GM21515 (cell line): ENCODE measurements at regions not wholly inside any gene's neighbourhood (a gene's known extent, or its start where the extent isn't known, plus 50 kb on each side); places are given as distances from the start of the nearest gene placed in this dataset.

ENCODE experiments used
- ATAC-seq: cut with Tn5 transposase; IDR thresholded peaks from one replicate; pipeline ENCODE4 v1.9.1; 2021; ENCODE audit not compliant: unreplicated experiment

DNA sequence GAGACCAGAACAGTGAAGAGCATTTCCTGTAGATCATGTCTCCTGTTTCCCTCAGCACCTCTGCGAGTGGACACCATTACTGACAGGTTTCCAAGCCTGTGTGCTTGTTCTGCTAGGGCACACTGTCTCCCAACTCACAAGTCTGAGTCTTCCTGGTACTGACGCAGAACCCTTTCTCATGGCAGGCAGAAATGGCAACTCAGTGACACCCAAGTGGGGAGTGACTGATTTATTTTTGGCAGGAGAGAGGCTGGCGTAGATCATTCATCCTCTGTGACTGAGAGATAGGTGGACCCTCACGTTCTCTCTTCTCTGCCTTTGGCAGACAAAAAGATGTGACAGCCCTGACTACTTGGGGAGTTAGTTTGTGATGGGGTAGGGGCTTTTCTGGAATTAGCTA is 183.4 kb downstream of the RFC3 start:
- no peak for ATAC-seq

DNA sequence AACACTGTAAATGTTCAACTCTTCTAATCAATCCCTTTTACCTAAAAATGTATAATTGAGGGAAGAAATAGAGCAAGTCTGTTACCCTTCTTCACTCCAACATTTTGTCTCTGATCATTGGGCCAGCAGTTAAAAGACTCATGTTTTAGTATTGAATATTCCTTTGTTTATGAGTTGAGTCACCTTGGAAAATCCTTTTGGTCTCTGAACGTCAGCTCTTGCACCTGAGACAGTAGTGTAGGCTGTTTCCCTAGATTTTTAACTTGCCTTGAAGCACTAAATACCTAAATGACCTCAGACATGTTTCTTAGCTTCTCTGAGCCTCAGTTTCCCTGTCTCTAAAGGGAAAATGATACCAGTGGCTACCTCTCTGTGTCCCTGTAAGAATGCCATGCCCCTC is 184.2 kb downstream of the RFC3 start:
- no peak for ATAC-seq

DNA sequence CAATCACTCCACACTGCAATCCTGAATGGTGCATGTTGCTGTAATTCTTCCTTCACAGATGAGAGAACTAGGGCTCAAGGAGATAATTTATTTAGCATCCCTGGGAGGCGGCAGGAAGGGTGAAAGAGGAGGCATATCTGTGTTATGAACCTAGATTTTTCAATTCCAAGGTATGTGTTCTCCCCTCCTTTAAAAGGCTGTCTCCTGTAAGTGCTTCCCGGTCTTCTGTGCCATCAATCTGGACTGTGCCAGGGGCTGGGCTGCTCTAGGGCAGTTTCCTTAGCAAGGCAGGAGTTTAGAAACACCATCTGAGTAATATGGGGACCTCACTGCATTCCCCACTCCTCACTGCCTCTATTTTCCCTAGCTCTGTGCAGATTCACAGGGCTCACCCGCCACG is 185.0 kb downstream of the RFC3 start:
- no peak for ATAC-seq

DNA sequence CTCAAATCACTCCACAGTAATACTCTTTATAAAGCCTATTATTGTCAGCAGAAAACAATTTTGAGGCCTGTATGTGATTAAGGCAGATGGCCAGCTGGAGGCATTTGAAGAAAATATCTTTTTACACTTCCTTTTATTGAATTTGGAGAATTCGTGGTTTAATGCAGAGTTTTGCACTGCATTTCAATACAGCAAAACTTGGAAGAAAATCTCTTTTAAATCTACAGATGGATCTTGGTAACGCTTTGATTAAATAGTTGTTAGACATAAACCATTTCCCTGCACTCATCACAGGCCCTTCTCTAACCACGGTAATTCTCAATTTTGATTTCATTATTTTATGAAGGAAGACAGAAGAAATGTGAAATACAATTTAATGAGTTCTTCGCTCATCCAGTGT is 185.7 kb downstream of the RFC3 start:
- ATAC-seq = no peak

DNA sequence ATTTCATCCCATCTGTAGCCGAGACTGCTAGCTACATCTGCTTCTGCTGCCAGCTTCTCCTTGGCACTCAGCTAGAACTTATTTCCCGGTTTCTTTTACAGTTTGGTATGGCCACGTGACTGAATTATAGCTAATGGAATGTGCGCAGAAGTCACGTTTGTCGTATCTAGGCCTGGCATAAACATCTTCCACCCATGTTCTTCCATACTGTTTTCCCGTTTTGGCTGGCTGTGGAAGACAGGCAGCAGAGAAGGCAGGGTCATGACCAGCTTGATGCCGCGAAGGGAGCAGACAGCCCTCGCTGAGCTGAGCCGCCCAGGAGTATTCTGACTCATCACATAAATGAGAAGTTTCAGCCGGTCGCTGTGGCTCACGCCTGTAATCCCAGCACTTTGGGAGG is 186.7 kb downstream of the RFC3 start:
- no peak for ATAC-seq

DNA sequence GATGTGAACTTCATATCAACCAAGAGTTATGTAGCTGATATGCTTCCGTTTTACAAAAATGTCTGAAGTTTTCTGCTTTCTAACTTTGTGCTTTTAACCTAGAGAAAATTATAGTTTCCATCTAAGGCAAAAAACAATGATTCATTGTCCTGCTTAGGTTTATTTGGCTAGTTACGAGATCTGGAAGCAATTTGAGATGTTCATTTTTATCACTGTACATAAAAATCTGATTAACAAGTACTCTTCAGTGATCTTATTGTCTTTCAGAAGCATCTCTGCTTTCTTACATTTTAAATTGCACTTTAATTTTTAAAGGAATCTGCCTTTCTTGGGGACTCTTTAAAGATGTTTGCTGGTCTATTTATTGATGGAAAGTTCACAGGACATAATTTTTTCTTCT is 188.1 kb downstream of the RFC3 start:
- no peak for ATAC-seq

DNA sequence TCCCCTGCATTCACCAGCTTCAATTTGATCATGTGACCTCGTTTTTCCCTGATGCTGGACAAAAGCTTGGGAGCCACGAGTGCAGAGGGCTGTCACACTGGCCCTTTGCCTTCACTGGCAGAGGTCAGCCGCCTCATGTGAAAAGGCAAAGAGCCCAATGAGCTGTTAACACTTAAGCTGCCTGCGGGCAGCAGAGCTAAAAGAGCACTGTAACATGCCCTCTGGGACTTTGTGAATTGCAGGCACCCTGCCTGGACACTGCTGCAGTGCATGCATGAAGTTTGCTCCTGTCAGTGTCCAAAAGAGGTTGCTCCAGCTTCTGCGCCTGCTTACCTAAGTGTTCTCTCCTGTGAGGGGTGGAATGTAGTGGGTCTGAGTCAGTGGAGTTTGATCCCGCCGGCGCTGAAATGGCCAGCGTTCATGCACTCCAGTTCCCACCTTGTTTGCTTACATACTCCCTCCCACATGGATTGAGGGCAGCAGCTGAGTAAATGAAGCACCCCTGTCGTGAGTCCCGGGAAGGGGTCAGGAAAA is 193.7 kb downstream of the RFC3 start:
- ATAC-seq = no peak

DNA sequence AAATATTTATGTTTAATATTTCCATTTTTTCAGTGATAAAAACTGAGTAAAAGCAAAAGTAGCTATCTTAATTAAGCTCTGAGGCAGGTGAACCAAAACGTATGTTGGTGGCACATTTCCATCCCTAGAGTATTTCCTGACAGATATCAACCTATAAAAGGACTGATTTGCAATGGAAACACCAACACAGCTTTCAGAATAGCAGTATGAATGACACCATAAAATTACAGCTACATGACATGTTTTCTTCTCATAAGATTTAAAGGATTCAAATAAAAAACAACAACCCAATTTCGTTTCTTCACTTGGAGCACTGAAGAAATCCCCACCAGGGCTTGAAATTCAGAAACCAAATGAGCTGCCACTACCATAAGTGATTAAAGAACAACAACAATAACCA is 194.4 kb downstream of the RFC3 start:
- ATAC-seq = no peak

DNA sequence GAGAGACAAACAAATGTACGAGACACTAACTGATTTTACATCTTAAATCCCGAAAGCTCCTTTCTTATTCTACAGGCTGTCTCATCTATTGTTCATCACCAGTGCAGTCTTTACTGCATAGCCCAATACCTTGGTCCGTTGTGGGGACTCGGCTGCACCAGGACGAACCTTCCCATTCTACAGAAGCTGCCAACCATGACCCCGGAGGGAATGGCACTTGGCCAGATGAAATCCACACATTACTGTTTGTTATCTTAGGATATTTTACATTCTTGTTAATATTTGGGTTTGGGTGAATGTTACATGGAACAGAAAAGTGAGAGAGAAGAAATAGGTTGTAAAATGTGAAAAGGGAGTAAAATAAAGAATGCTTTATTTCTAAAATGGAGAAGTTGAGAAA is 195.1 kb downstream of the RFC3 start:
- no peak for ATAC-seq

DNA sequence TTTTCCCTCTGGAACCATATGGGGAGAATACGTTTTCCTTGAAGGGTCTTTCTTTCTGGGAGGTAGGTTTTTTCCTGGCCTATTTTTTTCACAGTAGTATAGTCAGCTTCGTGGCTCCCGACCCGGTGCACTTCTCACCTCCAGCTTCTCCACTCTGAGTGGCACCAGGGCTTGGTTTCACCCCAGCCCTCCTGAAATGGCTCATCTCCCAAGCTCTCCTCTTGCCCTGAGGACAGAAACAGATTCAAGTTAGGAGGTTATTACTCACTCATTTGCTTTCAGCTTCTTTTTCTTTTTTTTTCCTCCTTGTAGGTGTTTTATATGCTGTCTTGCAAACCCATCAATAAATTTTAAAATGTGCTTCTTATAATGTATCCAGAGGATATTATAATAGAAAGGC is 199.3 kb downstream of the RFC3 start:
- no peak for ATAC-seq

DNA sequence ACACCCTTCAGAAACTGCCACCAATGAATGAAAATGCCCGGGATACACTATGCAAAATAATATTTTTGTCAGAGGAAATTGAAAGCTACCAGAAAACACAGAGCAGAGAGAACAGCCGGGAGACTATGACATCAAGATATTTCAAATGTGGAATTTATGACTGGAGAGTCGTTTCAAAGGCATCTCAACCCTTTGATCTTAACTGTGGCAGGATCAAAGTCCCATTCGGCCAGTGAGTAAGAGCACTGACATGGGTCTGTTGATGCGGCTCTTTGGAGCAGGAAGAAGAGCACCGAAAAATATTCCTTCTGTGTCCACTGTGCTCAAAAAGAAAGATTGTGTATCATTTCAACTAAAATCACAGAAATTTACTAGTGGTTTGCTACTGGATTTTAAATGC is 201.9 kb downstream of the RFC3 start:
- no peak for ATAC-seq

DNA sequence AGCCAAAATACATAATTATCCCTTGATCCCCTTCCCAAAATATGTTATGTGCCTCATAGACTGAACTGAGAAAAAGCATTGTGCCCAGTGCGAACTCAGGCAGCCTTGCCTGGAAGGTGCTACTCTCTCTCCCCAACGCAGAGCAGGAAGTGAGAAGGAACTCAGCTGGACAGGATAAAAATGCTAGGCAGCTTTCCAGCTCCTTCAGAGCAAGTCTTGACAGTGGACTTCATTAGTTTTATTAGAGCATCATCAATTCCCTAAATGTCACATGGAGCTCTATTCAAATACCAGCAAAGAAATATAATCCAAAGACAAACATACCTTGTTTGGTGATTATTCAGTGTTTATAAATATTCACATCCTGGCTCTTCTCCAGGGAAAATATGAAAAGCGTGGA is 202.4 kb downstream of the RFC3 start:
- no peak for ATAC-seq

DNA sequence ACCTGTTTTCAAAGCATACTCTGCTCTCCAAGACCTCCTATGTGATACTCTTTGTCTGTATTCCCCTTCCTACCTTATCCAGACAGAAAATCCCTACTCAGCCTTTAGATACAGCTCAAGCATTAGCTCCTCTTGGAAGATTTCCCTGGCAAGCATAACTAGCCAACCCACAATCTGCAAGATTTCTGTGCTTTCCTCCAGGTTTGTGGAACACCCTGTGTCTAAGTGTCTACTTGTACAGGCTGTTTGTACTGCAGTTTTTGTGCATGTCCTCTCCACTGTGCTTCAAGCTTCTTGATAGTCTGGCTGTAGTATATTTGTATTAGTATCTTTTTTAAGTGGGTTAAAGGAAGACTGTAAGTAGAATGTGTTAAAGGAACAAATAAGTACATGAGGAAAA is 203.7 kb downstream of the RFC3 start:
- ATAC-seq = no peak

DNA sequence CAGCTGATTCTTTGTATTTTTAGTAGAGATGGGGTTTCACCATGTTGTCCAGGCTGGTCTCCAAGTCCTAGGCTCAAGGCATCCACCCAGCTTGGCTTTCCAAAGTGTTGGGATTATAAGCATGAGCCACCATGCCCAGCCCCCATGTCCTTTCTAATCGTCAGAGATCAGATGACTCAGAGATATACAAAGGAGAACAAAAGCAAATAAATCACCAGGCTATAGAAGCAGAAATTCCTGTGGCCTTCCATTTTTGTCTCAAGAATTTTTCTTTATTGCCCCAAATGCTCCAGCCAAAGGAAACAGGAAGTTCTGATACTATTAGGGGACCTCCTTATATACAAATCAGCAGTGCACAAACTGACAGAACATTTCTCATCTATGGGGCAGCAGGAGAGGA is 207.8 kb downstream of the RFC3 start:
- no peak for ATAC-seq

DNA sequence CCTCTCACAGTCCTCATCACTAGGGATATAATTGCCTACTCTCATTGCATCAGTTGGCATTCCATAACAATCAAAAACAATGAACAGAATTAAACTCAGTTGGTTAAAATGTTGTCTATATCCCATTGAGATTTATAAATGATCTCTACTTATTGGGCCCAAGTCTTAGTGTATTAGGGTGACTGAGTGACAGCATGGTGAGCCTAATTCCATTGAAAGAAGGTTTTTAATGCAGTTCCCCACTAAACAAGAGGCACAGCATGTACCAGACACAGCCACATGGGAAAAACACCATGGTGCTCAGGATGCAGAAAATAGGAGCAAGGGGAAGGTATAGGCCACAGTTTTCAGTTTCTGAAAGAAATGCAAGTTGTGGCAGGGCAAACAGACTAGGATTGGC is 208.4 kb downstream of the RFC3 start:
- no peak for ATAC-seq

DNA sequence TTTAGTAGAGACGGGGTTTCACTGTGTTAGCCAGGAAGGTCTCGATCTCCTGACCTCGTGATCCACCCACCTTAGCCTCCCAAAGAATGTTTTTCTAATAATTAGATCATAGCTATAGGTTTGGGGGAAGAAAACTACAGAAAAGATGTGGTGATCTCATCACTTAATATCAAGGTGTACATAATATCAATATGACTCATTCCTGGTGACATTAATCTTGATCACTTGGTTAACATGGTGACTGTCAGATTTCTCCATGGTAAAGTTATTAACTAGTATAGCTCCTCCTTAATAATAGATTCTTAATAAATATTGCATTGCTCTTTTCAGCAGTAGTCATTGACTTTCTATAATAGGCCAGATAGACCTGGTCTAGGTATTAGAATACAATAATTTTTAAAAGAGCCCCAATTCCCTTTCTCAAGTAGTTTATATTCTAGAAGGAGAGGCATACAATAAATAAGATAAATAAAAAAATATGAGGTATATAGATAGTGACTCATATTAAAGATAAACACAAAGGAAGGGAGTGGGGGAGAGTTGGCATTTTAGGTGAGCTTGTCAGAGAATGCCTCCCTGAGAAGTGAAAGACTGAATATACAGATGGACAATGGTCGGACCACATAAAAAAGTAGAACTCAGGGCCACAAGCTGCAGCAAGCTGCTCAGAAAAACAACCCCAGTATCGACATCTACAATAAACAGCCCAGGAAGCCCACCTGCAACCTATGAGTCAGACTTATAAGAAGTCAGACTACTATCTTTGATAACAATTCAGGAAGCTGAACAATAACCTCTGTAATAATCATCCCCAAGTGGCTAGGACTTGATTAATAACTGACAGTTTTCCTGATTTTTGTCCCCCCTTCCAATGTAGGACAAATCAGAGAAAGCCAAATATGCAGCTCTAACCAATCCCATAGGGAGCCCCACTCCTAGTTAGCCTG is 210.8 kb downstream of the RFC3 start:
- no peak for ATAC-seq

DNA sequence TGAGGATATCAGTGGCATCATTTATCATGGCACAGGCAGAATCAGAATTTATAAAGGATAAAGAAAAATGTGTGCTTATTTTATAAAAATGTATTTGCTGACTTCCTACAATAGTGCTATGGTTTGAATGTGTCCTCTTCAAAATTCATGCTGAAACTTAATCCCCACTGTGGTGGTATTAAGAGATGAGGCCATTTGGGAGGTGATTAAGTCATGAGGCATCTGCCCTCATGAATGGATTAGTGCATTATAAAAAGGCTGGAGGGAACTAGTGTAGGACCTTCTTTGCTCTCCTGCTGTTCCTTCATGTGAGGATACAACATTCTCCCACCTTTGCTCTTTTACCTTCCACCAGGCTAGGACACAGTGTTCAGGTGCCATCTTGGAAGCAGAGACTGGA is 212.8 kb downstream of the RFC3 start:
- ATAC-seq = no peak

DNA sequence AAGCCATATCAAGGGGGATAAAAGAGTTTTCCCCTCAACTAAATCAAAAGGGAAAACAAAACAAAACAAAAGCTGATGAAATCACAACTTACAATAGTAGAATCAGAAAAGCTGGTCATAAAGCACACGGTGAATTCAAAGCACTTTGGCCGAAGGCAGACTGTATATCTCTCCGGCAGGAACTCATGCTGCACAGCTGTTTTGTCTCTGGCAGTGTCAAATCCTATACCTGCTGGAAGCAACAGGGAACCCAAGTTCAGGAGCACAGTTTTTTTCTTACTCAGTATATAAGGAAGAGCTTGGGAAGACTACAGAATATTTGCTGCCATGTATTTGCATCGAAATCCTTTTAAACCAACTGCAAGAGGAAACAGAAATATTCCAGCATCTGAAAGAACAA is 213.7 kb downstream of the RFC3 start:
- no peak for ATAC-seq

DNA sequence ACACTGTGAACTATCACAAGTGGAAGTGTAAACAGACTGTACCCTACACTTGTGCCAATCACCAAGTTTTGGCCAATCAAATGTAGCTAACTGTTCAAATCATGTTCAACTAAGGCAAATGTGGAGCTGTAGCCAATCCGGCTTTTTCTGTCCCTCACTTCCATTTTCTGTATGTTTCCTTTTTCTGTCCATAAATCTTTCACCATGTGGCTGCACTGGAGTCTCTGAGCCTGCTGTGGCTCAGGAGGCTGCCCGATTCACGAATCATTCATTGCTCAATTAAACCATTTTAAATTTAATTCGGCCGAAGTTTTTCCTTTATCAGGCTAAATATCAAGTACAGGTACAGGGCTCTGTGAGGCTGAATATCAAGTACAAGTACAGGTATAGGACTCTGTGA is 216.5 kb downstream of the RFC3 start:
- no peak for ATAC-seq

DNA sequence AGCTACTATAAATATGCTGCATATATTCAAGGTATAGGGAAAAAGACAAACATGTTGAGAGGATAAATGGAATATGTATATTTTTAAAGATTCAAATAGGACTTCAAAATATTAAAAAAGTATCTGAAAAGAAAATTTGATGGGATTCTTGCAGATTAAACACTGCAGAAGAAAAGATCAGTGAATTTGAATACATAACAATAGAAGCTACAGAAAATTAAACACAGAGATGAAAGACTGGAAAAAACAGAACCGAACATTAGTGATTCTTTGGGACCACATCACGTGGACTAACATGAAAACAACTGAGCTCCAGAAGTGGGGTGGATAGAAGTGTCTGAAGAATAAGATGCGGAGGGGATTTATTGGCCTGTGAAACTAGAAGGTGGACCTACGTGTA is 217.2 kb downstream of the RFC3 start:
- no peak for ATAC-seq

DNA sequence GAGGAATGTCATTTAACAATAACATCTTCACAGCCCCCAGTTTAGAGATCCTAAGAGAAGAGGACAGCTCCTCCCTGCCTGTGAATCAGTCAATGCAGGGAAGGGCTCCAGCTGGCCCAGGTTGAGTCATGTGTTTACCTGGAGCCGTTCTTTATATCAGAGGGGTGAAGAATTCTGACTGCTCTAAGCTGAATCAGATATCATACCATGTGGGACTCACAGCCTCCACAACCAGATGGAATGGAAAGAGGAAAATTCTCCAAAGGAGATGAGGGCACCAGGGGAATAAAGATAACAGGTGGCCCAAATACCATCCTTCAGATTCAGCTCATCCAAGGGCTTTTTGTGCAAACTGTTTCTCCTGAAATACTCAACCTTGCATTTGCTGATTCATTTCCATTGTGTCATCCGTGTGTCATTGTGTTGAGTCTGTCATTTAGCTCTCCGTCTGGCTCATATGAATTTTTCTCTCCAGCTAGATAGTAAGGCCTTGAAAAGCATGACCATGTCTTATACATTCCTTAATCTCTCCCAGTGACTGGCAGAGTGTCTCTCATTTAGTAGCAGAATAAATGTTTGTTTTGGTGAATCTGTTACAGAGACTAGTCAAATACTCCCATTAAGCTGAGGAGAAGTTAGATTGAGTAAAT is 217.9 kb downstream of the RFC3 start:
- ATAC-seq = no peak
